ENCODE measurements at regions not wholly inside any gene's neighbourhood (a gene's known extent, or its start where the extent isn't known, plus 50 kb on each side); places are given as distances from the start of the nearest gene placed in this dataset.

- TF ChIP-seq POLR2A (IDR thresholded peaks at IDR 0.05; ENCODE audit: extremely low read depth, insufficient read length) (no peak), CTCF (IDR thresholded peaks at IDR 0.05; ENCODE audit: low read depth, low read length) (no peak)
These were observed 50.5 kb upstream of the PRRC2C start for GRCh38 chr1:171434717-171435346.
